ENCODE measurements at regions not wholly inside any gene's neighbourhood (a gene's known extent, or its start where the extent isn't known, plus 50 kb on each side); places are given as distances from the start of the nearest gene placed in this dataset.

DNA sequence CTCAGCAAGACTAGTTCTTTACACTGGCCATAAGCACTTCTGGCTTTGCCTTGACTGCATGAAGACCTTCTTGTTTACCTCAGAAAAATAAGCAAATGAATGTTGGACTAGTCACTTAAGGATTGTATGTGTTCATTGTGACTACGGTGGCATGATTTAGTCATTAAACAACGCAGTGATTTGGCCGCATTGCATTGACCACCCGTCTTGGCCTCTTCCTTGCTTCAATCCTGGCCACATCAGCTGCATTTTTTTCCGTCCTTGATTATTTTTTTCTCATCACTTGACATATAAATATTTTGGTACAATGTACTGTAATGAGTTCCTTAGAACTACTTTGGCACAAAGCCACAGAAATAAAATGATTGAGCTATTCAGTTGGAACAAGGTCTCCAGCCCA, 656.2 kb downstream of the RAB28 start:
- no peak for TF ChIP-seq CTCF (IDR thresholded peaks at IDR 0.05)
- no peak for DNase-seq
- H3K4me3 ChIP-seq: no peak overlapping the region
- H3K27ac ChIP-seq: no peak overlapping the region
- H3K27me3 ChIP-seq (ENCODE audit: low read depth): no peaks in the 10 kb centered on the region
- no peak for ATAC-seq
- intact Hi-C loops (cut with DNase I): no loop called here
- H3K9me3 ChIP-seq: no peaks in the 10 kb centered on the region
- no peaks in the 10 kb centered on the region for H3K36me3 ChIP-seq
- no peaks in the 10 kb centered on the region for H3K4me1 ChIP-seq

DNA sequence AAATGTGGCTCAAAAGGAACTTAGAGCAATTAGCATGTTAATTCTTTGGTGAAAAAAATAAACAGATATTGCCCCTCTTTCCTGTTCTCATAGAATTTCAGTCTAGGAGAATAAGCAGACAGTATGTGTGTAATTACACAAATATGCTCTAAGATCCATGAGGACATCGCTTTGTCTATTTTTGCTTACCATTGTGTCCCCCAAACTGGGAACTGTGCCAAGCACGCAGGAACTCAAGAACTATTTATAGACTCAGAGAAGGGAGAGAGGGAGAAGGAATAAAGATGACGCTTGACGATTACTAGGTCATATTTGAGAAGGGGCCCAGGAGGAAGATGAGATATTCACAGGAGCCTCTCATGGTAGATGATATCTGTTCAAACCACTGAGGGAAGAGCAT, 692.6 kb downstream of the RAB28 start:
- no peak overlapping the region for H3K27ac ChIP-seq
- intact Hi-C loops (cut with DNase I): no loop called here
- DNase-seq (no peak), ATAC-seq (no peak)
- no peak for TF ChIP-seq CTCF (IDR thresholded peaks at IDR 0.05)
- H3K4me1 ChIP-seq: no peaks in the 10 kb centered on the region
- H3K27me3 ChIP-seq (ENCODE audit: low read depth): no peaks in the 10 kb centered on the region
- no peak overlapping the region for H3K4me3 ChIP-seq
- H3K9me3 ChIP-seq: peaks cover 5% of the 10 kb centered on the region
- H3K36me3 ChIP-seq: no peaks in the 10 kb centered on the region

DNA sequence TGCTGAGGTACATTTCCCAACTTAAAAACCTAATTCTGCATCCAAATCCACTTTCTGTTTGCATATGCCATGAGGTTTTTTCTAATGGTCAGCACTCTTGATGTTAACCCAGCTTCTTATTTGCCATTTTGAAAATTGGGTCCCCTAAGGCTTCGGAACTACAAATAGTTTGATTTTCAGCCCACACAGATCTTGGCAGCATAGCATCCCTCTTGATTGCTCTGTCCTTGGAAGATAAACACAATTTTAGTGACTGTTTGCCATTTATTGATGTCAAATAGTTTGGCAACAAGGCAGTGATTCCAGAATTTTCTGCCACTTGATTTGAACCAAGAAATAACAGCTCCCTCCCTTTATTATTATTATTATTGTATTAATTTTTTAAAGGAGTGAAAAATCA, 696.9 kb downstream of the RAB28 start:
- Histone ChIP-seq H3K9me3 (peaks cover 5% of the 10 kb centered on the region), H3K4me3 (no peak overlapping the region), H3K27me3 (ENCODE audit: low read depth) (no peaks in the 10 kb centered on the region), H3K36me3 (no peaks in the 10 kb centered on the region), H3K4me1 (no peaks in the 10 kb centered on the region), H3K27ac (no peak overlapping the region)
- intact Hi-C loops (cut with DNase I): no loop called here
- no peak for DNase-seq
- TF ChIP-seq CTCF (IDR thresholded peaks at IDR 0.05): no peak
- ATAC-seq: no peak

DNA sequence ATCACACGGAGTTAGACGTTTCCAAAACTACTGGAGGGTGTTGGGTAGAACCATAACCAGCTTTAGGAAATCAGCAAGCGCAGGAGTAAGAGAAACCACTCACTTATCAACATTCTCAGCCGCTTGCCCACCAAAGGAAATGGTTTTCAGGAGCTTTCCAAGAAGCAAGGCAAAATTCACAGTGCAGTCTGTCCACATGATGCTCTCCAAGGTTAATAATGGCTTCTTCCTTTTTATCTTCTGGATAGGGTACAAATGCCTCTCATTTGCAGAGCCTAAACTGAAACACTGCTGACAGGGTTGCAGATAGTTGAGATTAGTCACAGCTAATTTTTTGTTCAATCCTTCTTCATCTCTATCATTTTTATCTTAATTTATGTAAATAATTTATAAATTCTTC, 705.4 kb downstream of the RAB28 start:
- Histone ChIP-seq H3K4me3 (no peak overlapping the region), H3K4me1 (no peaks in the 10 kb centered on the region), H3K36me3 (no peaks in the 10 kb centered on the region), H3K27me3 (ENCODE audit: low read depth) (no peaks in the 10 kb centered on the region), H3K9me3 (no peaks in the 10 kb centered on the region), H3K27ac (no peak overlapping the region)
- no peak for TF ChIP-seq CTCF (IDR thresholded peaks at IDR 0.05)
- DNase-seq (no peak), ATAC-seq (no peak)
- intact Hi-C loops (cut with DNase I): no loop called here

DNA sequence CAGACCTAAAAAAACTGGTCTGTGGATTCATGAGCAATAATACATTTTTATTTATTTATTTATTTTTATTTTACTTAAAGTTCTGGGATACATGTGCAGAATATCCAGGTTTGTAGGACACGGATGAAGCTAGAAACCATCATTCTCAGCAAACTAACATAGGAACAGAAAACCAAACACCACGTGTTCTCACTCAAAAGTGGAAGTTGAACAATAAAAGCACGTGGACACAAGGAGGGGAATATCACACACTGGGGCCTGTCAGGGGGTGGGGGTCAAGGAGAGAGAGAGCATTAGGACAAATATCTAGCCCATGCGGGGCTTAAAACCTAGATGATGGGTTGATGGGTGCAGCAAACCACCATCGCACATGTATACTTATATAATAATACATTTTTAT, 705.9 kb downstream of the RAB28 start:
- H3K9me3 ChIP-seq: no peaks in the 10 kb centered on the region
- no peak for ATAC-seq
- intact Hi-C loops (cut with DNase I): no loop called here

More for the DNA sequence above, 705.9 kb downstream of the RAB28 start:
- TF ChIP-seq CTCF (IDR thresholded peaks at IDR 0.05): no peak
- Histone ChIP-seq H3K36me3 (no peaks in the 10 kb centered on the region), H3K4me3 (no peak overlapping the region), H3K4me1 (no peaks in the 10 kb centered on the region), H3K27ac (no peak overlapping the region), H3K27me3 (ENCODE audit: low read depth) (no peaks in the 10 kb centered on the region)
- no peak for DNase-seq

Measured in lower lobe of right lung (tissue), 2 donors.